HG02981 (cell line): ENCODE measurements at regions not wholly inside any gene's neighbourhood (a gene's known extent, or its start where the extent isn't known, plus 50 kb on each side); places are given as distances from the start of the nearest gene placed in this dataset.
"Not testable (repeated sequence)": the region's sequence is repeated elsewhere in the genome, so short reads cannot be mapped to it uniquely, and the experiment has no call there.

Source experiments
- ATAC-seq: cut with Tn5 transposase; IDR thresholded peaks from one replicate; pipeline ENCODE4 v1.9.1; 2021; ENCODE audit warnings: mild to moderate bottlenecking, moderate library complexity; ENCODE audit not compliant: unreplicated experiment

GRCh38 chr4:116055857-116056827 is 942.7 kb upstream of the NDST4 start:
- ATAC-seq = no peak

- ATAC-seq = no peak
These were observed 913.9 kb upstream of the NDST4 start for GRCh38 chr4:116027311-116027710.

GRCh38 chr4:116024954-116025708 is 911.7 kb upstream of the NDST4 start:
- ATAC-seq = no peak

- ATAC-seq = no peak
These were observed 909.6 kb upstream of the NDST4 start for GRCh38 chr4:116023049-116023448.

- ATAC-seq = no peak
These were observed 906.8 kb upstream of the NDST4 start for GRCh38 chr4:116020141-116020722.

- ATAC-seq = no peak
These were observed 905.4 kb upstream of the NDST4 start for GRCh38 chr4:116018831-116019230.

GRCh38 chr4:116016201-116016600 is 902.8 kb upstream of the NDST4 start:
- no peak for ATAC-seq

- ATAC-seq = no peak
These were observed 902.1 kb upstream of the NDST4 start for GRCh38 chr4:116015549-116015948.

- no peak for ATAC-seq
These were observed 901.6 kb upstream of the NDST4 start for GRCh38 chr4:116015062-116015461.

- ATAC-seq = no peak
These were observed 897.5 kb upstream of the NDST4 start for GRCh38 chr4:116010923-116011322.

GRCh38 chr4:116005806-116006088 is 892.3 kb upstream of the NDST4 start:
- ATAC-seq = no peak

- ATAC-seq = no peak
These were observed 891.8 kb upstream of the NDST4 start for GRCh38 chr4:116005037-116005805.

- no peak for ATAC-seq
These were observed 887.9 kb upstream of the NDST4 start for GRCh38 chr4:116001291-116001690.

- ATAC-seq = no peak
These were observed 873.2 kb upstream of the NDST4 start for GRCh38 chr4:115986573-115986972.

GRCh38 chr4:115975421-115976001 is 862.1 kb upstream of the NDST4 start:
- ATAC-seq = not testable (repeated sequence)

- ATAC-seq = no peak
These were observed 860.3 kb upstream of the NDST4 start for GRCh38 chr4:115973768-115974167.

GRCh38 chr4:115972967-115973366 is 859.5 kb upstream of the NDST4 start:
- no peak for ATAC-seq

- no peak for ATAC-seq
These were observed 857.4 kb upstream of the NDST4 start for GRCh38 chr4:115970859-115971258.

- no peak for ATAC-seq
These were observed 856.3 kb upstream of the NDST4 start for GRCh38 chr4:115969756-115970155.

- ATAC-seq = no peak
These were observed 852.2 kb upstream of the NDST4 start for GRCh38 chr4:115965588-115965987.
